GM06990 (cell line): ENCODE measurements at regions not wholly inside any gene's neighbourhood (a gene's known extent, or its start where the extent isn't known, plus 50 kb on each side); places are given as distances from the start of the nearest gene placed in this dataset.
"Not testable (repeated sequence)": the region's sequence is repeated elsewhere in the genome, so short reads cannot be mapped to it uniquely, and the experiment has no call there.

Source experiments
- DNase-seq: peaks from one replicate; pipeline ENCODE4 v3.0.0-alpha.2; 2011; ENCODE audit not compliant: insufficient read length; ENCODE audit errors: extremely low read depth
- H3K27me3 ChIP-seq: replicated peaks from 2 replicates; pipeline ENCODE4 v1.6.0; 2011; ENCODE audit warnings: low read length; ENCODE audit not compliant: control insufficient read depth, insufficient read depth
- H3K36me3 ChIP-seq: 2 replicates; pipeline ENCODE4 v1.5.1; 2011; ENCODE audit warnings: low read length; ENCODE audit not compliant: control insufficient read depth, insufficient read depth
- H3K4me3 ChIP-seq: replicated peaks from 2 replicates; pipeline ENCODE4 v1.5.1; 2011; ENCODE audit warnings: low read depth, mild to moderate bottlenecking, control low read depth, low read length
- CTCF ChIP-seq: IDR thresholded peaks from 2 replicates; pipeline ENCODE4 v1.5.1; 2011; ENCODE audit warnings: low read length, control low read depth, mild to moderate bottlenecking, inconsistent platforms; ENCODE audit not compliant: insufficient read depth, poor library complexity, severe bottlenecking

- not testable (repeated sequence) for H3K4me3 ChIP-seq, DNase-seq, H3K27me3 ChIP-seq, H3K36me3 ChIP-seq
These were observed 65.6 kb upstream of the COBL start for GRCh38 chr7:51382243-51382642.

- no peaks in the 10 kb centered on the region for H3K36me3 ChIP-seq
- no peak overlapping the region for H3K4me3 ChIP-seq
- TF ChIP-seq CTCF: no peak
- no peaks in the 10 kb centered on the region for H3K27me3 ChIP-seq
- DNase-seq: no peak
These were observed 59.9 kb upstream of the COBL start for GRCh38 chr7:51376420-51377092.

- no peak for DNase-seq
- TF ChIP-seq CTCF: no peak
These were observed 58.3 kb upstream of the COBL start for GRCh38 chr7:51374936-51375335.

GRCh38 chr7:51373607-51374006, 57.0 kb upstream of the COBL start:
- H3K27me3 ChIP-seq, H3K36me3 ChIP-seq, H3K4me3 ChIP-seq: not testable (repeated sequence)

More at GRCh38 chr7:51374936-51375335, 58.3 kb upstream of the COBL start:
- no peak overlapping the region for H3K4me3 ChIP-seq
- no peaks in the 10 kb centered on the region for H3K27me3 ChIP-seq
- H3K36me3 ChIP-seq: no peaks in the 10 kb centered on the region

GRCh38 chr7:51369746-51370145, 53.1 kb upstream of the COBL start:
- DNase-seq: no peak
- Histone ChIP-seq H3K27me3 (no peaks in the 10 kb centered on the region), H3K36me3 (no peaks in the 10 kb centered on the region), H3K4me3 (no peak overlapping the region)
- peak; percentile 53 for TF ChIP-seq CTCF

More at GRCh38 chr7:51373607-51374006, 57.0 kb upstream of the COBL start:
- DNase-seq: not testable (repeated sequence)

- H3K36me3 ChIP-seq, H3K27me3 ChIP-seq, H3K4me3 ChIP-seq, DNase-seq: not testable (repeated sequence)
These were observed 52.6 kb upstream of the COBL start for GRCh38 chr7:51369228-51369627.

- no peak for DNase-seq
- no peaks in the 10 kb centered on the region for H3K36me3 ChIP-seq
- no peaks in the 10 kb centered on the region for H3K27me3 ChIP-seq
- no peak for TF ChIP-seq CTCF
- H3K4me3 ChIP-seq: no peak overlapping the region
These were observed 51.7 kb upstream of the COBL start for GRCh38 chr7:51368334-51368733.
